Cortex of kidney (tissue), 1 donor: ENCODE measurements at regions not wholly inside any gene's neighbourhood (a gene's known extent, or its start where the extent isn't known, plus 50 kb on each side); places are given as distances from the start of the nearest gene placed in this dataset.

ENCODE experiments used
- DNase-seq: peaks from one replicate; lab custom pipeline; 2025; lab: John Stamatoyannopoulos, UW

DNA sequence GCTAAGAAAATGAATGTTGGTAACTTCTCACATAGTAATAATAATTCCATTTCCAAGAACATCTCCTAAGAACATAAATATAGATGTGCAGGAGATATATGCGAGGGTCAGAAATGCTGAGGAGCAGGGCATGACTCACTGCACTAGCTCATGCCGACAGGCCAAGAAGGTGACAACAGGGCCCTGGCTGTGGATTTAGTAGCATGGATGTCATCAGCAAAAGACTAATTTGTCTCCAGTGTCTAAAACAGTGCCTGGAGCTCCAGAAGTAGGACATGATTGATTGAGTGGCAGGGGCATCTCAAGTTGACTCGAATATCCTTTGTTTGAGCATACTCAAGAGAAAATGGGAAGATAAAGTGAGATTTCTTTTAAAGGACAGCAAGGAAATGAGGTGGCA, 207.0 kb upstream of the FOXA2 start:
- DNase-seq = no peak

DNA sequence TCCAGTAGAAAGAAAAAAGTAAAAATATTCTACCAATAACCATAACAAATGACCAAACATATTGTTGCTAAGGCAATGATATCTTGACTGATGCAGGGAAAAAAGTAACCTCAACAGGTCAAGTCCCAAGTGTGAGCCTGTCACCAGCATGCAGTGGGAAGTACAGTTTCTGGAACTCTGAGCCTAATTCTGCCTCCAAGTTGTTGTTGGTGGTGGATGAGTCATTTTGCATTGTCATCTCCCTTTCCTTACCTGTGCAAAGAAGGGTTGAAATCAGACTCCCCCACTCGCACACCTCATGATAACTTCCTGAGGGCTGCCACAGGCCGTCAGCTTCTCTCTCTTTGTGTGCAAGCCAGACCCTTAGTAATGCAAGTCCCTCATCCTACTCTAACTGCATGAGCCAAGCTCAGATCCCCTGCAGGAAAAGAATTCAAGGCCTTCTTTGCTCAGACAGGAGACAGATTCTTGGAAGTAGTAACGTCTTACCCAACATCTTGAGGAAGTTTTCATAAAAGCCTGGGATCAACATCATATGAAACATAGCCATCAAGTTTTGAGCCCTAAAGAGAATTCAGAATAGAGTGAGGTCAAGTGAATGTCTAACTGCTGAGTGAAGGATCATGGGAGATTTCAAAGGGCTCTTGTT, 207.6 kb upstream of the FOXA2 start:
- DNase-seq = no peak

DNA sequence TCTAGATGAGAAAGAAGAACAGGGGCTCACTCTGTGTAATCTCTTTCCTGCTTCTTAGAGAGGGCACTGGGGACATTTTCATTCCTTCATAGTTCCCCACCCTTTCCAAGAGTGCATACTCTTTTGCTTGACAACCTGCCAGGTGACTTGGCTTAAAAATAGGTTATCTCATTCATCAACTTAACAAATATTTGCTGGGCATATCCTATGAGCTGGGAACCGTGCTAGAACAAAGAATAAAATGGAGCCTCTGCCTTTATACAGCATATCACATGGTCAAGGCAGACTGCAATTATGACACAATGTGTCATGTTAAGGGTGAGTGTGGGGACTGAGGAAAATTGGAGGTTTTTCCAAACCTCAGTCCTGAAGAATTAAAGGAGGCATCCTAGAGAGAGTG, 209.8 kb upstream of the FOXA2 start:
- no peak for DNase-seq

DNA sequence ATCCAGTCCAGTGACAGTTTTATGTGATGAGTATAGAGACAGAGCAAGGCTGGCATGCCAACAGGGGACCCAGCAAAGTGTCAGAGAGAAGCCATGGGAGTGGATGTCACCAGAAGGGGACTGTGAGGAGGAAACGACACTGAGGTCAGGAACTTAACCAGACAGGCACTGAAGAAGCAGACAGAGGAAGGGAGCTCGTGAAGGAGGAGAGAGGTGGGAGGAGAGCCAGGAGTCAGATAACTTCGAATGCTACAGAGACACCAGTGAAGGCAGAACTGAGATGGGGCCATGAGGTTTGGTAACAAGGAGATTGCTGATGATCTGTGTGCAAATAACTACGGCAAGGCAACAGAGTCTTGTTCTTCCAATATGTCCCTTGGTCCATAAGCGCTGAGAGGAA, 211.1 kb upstream of the FOXA2 start:
- no peak for DNase-seq

DNA sequence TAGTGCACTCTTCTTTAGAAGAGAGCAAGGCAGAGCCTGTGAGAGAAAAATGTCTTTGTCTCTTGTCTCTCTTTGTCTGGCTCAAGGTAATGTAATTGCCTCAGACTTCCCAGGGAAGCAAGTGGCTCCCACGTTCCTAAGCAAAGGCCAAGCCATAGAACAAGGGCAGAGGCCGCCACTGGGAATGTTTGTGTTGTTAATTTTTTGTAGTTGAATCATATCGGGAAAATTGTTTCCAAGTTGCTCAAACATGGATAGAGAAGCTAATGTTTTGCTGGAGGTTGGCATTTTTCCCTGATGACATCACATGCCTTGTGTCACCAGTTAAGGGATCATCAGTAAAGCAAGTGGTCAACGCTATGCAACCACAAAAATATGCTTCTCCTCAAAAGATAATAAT, 211.5 kb upstream of the FOXA2 start:
- DNase-seq = no peak

DNA sequence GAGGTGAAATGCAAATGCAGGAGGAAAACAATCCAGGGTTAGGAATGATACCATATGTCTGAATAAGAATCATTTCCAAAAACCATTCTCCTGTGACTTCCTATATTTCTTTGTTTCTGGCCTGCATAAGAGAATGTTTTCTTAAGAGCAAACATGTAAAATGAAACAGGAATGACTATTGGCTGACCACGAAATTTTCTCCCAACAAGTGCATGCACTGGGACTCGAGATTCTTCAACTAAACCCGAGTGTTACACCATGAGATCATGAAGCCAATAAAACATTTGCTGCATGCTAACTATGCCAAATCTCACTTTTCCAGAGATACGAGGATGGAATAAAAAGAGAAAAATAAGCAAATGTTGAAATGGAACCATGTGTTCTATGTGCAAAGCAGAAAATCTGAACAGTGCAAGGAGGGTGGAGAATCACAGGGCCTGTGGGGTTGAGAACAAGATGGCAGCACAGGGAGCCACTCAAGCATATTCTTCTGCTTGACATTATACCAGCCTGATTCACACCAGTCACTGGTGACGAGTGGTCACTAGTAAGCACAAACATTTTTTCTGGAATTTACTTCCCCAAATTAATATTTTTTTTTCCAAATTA, 212.2 kb upstream of the FOXA2 start:
- DNase-seq = no peak

DNA sequence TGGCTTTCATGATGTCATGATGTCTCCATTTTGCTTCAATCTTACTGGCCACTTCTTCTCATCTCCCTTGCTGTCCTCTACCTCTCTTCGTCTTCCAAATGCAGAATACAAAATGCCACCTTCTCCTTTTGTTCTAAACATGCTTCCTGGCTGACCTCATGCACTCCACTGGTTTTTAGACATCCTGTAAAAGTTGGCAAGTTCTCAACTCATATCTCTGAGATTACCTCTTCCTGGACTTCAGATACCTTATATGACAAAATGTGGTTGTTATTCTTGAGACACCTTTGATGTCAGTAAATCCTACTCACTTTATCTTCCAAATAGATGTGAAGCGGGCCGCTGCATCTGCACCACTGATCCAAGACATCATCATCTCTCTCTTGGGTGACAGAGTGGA, 212.7 kb upstream of the FOXA2 start:
- DNase-seq = no peak

DNA sequence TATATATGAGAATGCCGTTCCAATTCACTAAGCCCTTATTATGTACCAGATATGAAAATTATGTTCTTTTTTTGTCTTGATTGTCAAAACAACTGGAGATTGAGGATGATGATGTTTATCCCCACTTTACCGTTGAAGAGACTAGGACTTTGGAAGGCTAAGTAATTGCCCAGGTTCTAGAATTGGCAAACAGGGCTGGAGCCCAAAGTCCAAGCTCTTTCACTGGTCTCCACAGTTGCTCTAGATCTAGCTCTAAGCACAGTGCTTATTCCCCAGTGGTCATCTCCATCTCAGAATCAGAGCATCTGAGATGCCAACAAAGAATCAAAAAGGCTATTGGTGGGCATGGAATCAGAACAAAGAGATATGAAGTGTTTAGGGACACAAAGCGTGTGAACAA, 215.3 kb upstream of the FOXA2 start:
- DNase-seq = no peak

DNA sequence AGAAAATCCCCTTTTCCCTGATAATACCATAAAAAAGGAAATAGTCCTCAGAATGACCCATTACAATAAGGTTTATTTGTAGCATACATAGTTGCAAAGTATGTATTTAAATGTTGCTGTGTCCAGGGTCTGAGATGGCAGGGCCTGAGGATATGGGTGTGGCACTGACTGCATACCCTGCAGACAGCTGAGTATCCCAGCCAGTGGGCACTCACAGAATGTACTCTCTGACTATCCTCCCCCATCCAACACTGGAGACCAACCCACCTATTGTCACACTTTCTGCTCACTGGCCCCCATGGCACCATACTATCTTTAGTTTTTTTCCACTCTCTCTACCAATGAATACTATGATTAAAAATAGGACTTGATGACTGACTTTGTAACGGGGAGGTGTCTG, 215.8 kb upstream of the FOXA2 start:
- no peak for DNase-seq

DNA sequence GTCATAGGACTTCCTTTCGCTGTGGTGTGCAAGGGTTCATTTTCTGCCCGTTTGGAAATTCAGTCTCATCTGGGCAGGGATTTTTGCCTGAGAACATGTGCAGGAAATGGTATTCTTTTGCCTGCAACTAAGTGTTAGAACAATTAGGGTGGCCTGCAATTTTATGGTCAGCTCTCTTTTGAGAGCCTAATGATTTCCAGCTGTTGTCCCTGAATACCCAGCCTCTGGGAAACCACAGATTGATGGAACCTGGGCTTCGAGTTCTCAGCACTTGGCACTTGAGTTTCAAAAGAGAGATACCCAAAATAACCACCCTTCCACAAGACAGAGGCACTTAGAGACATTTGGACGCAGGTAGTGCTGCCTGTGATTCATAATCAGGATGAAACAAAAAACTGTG, 217.2 kb upstream of the FOXA2 start:
- no peak for DNase-seq

DNA sequence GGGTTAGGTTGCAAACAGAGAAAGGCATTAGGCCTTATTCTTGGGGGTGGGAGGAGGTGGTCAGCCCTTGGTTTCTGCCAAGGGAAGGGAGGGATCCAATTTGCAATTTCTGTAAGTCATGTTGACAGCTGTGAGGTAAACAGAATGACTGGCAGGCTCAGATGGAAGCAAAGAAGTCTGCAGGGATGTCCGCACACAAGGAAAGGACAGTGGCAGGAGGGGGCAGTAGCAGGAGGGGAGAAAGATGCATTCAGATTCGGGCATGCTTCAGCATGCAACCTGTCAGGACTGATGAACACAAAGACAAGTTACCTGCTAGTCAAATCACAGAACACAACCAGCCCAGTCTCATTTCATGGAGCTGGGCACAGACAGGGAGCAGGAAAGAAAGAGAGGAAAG, 217.9 kb upstream of the FOXA2 start:
- DNase-seq = no peak

DNA sequence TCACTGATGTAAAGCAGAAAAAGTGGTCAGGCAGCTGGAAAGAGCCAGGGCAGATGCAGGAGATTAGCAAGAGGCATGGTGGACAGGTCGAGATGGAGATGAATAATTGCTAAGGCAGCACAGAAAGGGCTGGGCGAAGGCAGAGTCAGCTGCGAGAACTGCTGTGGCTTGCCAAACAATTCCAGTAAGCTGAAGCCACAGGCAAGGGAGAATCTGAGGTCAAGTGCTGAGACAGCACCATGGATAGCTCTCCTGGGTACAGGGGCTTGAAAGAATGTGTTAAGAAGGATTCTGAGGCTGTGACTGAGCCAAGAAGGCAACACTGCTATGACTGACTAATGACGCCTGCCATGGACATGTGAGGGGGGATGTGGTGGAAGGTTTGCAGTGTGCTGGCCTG, 220.8 kb upstream of the FOXA2 start:
- no peak for DNase-seq

DNA sequence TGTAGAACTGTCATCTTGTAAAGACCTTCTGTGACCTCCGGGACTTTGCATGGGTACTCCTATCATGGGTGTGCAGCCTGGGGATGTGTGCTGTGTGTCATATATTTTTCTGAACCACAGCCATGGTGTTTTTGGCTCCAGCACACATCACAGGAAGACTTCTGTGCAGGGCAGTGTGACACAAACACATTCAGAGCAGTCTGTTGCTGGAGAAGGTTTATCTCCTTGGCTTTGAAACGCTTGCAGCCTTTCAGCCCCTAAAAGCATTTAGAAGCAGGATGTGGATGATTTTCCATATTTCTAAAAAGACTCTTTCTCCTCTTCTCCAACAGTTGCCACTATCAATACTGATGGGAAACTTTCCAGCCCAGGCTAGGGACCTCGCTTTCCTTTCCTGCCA, 221.6 kb upstream of the FOXA2 start:
- DNase-seq = no peak

DNA sequence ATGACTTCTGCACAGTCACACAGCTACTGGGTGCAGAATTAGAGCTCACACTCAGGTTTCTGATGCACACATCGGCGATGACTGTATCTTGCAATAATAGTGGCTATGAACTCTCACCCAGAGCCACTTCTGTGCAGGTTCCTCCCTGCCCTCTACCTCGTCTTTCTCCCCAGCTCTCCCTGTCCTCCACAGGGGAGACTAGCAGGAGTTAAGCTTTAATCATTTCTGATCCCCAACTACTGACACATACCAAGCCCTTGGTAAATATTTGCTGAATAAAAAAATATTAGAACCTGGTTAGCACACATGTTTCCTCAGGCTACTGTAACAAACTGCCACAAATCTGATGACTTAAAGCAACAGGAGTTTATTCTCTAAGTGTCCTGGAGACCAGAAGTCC, 222.7 kb upstream of the FOXA2 start:
- DNase-seq = no peak

DNA sequence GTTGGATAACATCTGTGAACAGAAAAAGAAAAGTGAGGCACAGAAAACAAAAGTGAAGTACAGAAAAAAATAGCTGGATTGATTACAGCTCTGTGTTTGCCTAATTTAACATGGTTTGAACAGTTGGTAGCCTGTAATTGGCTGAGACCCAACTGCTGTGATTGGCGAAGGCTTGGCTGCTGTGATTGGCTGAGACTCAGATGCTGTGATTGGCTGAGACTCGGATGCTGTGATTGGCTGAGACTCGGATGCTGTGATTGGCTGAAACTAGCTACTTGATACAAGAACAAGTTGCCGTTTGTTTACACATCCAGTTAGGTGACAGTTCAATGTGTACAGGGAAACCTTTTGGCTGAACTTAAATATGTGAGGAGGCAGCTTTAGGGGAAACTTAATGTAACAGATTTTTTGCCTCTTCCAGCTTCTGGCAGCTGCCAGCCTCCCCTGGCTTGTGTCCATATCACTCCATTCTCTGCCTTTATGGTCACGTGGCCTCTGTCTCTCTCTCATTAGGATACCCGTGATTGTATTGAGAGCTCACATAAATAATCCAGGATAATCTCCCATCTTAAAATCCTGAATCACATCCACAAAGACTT, 223.4 kb upstream of the FOXA2 start:
- DNase-seq = no peak

DNA sequence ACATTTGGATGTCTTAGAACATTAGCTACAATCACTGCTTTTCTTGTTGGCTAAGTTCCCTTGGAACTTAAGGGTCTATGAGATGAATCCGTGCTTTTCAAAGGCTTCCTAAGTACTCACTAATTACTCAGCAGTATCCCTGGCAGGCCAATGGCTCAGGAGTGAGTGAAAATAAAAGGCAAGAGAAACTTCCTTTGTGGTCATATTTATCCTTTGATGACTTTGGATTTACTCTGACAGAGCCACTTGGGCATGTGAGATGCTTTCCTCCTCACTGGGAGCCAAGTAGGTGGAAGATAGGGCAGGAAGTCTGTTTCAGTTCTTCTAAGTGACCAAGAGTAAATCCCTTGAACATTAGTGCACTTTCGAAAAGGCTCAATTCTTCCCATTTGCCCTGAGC, 224.3 kb upstream of the FOXA2 start:
- DNase-seq = no peak

DNA sequence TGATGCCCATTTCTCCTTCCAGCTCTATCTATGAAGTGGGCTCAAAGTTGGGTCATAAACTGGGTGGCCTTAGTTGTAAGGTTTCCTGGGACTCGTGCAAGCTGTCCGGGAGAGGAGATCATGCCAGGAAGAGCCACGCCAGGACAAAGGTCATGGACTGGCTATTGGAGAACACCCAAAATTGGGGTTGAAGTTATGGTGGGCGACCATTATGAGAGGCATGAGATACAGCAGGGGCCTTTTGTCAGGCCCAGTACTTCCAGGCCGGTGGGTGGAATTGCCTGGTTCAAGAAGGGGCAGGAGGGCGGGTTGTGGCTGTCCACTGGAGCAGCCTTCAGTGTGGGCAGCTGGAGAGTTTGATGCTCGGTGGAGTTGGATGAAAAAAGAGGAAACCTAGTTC, 225.1 kb upstream of the SSTR4 start:
- DNase-seq = no peak

DNA sequence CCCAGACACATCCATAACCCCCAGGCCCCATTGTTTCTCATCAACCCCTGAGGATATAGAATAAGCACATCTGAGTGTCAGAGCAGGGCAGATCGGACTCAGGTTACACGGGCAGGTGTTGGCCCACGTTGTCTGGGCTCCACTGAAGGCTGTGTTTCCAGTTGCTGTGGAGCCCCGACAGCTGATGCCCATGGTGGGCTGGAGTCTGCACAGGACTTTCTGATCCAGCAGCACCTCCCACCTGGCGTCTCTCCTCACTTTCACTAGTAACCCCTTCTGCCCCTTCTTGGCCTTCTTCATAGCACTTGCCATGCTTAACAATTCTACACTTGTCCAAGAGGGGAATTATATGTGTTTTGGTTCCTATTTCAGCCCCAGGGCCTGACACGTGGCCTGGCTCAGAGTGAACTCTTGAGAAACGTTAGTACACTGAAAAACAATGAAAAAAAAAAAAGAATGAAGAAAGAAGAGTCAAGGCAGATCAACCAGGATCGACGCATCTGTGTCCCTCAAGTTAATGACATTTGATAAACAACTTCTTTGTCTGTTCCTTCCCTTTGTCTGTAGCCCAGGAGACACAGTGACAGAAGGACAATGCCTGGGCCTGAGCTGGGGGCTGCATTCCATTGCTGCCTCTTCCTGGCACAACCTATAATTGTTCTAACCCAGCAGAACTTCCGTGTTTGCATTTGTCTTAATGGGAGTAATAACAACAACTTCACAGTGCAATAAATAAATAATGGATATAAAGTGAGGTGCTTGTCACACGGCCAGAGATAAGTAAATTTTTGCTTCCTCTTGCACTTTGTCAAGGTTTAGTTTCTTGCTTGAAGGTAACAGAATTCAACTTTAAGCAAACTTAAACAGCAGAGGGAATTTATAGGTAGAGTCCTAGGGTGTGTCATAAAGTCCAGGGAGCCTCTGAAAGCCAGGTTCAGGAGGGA, 224.2 kb upstream of the SSTR4 start:
- no peak for DNase-seq

DNA sequence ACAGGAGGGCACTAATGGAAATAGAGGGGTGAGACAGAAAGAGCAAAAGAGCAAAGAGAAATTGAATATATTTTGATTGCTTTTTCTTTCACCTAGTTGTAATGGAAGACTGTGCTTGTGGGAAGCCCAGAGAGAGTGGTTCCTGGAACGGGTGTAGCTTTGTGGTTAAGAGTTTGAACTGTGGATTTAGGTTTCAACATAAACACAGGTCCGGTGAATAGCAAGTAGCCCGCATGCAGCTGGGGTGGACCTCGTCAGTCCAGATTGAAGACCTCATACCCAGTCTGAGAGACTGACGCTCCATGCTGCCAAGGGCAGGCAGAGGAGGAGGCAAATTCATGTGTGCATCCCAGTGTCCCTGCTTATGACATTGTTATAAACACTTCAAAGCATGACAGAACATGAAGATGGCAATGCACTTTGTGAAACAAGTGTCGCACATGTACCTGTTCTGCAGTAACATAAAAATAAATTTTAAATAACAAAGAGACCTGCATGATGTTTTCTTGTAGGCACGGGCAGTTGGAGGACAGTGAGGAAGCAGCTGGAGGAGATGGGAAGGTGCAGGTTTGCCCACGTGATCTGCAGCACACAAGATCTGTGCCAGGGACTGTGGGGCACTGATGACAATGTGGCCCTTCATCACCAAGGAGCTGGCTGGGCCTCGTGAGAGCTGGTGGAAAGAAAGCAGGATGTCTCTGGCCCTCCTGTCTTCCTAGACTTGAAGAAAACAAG, 220.5 kb upstream of the SSTR4 start:
- DNase-seq = no peak

DNA sequence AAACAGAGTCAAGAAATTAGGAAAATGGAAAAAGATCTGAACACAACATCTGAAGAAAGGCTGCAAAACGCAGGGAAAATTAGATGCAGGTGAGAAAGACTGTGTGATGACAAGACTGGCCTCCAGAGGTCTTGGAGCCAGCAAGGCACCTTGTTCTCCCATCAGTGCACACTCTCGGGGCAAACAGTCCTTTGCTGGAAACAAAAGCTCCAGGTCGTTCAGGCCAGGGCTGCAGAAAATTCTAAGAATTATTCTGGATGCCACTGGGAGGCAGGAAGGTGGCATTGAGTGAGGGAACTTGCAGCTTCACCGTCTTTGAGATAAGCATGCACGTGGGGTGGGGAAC, 219.9 kb upstream of the SSTR4 start:
- no peak for DNase-seq

DNA sequence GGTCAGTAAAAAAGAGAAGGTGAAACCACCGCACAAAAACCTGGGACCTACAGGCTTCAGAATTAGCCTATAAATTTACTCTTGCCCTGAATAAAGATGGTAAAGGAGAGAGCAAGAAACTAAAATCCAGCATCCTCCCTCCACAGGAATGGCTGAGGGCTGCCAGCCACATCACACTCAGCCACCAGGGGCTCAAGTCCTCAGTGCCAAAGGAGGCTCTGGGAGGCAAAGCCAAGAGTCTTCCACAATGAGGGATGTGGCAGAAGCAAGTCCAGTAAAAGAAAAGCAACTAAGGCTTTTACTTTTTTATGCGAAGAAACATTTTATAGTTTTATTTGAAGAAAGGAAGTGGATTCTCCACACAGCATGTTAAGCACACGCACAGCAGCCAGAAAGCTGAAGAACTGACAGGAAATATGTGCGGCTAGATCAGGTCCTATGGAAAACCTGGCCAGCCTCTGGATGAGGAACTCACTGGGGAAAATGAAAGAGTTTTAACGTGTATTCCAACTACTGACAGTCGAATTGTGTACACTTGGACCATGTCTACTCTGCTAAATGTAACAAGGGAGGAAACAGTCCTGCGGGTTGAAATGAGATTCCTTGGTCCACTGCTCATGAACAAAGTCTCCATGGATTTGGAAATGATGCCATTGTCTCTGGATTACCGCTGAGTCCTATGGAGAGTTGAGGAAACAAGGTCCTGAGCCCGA, 219.4 kb upstream of the SSTR4 start:
- DNase-seq = no peak

DNA sequence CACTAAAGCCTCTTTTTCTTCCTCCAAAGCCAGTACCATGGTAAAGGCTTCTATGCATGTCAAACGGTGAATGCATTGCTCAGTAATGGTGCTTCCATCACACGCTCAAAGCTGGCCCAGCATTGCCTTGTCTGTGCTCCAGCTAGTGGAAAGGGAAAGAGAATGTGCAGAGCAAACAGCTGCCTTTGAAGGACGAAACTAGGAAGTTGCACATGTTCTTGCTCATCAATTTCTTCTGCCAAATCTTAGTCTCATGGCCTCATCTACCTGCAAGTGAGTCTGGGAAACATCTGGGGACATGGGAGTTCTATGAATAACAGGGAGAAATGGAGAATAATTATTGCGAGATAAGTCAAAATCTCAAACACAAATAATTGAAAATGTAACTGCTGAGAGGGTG, 216.5 kb upstream of the SSTR4 start:
- no peak for DNase-seq
